HEK293T (cell line): ENCODE measurements at regions not wholly inside any gene's neighbourhood (a gene's known extent, or its start where the extent isn't known, plus 50 kb on each side); places are given as distances from the start of the nearest gene placed in this dataset.

Experiments
- ARNT ChIP-seq: fragments of 450-650 bp; IDR thresholded peaks from 2 replicates; pipeline ENCODE4 v1.6.1; 2017; ENCODE audit warnings: mild to moderate bottlenecking
- FOXA1 ChIP-seq: fragments of 450-650 bp; IDR thresholded peaks from 2 replicates; pipeline ENCODE4 v1.6.1; 2016; ENCODE audit warnings: mild to moderate bottlenecking
- FOXM1 ChIP-seq: fragments of 450-650 bp; IDR thresholded peaks from 2 replicates; pipeline ENCODE4 v1.6.1; 2017; ENCODE audit warnings: mild to moderate bottlenecking, borderline replicate concordance
- HDGF ChIP-seq: fragments of 450-650 bp; IDR thresholded peaks from 2 replicates; pipeline ENCODE4 v1.6.1; 2017; ENCODE audit warnings: antibody characterized with exemption, borderline replicate concordance
- LEF1 ChIP-seq: fragments of 450-650 bp; IDR thresholded peaks from 2 replicates; pipeline ENCODE4 v1.6.1; 2017; ENCODE audit warnings: mild to moderate bottlenecking, borderline replicate concordance
- NFRKB ChIP-seq: fragments of 450-650 bp; IDR thresholded peaks from 2 replicates; pipeline ENCODE4 v1.6.1; 2016; ENCODE audit warnings: mild to moderate bottlenecking, moderate library complexity
- SP1 ChIP-seq: fragments of 450-650 bp; IDR thresholded peaks from 2 replicates; pipeline ENCODE4 v1.6.1; 2017
- SUZ12 ChIP-seq: fragments of 450-650 bp; IDR thresholded peaks from 2 replicates; pipeline ENCODE4 v1.6.1; 2016; ENCODE audit warnings: mild to moderate bottlenecking
- TARDBP ChIP-seq: fragments of 450-650 bp; IDR thresholded peaks from 2 replicates; pipeline ENCODE4 v1.6.1; 2016

DNA sequence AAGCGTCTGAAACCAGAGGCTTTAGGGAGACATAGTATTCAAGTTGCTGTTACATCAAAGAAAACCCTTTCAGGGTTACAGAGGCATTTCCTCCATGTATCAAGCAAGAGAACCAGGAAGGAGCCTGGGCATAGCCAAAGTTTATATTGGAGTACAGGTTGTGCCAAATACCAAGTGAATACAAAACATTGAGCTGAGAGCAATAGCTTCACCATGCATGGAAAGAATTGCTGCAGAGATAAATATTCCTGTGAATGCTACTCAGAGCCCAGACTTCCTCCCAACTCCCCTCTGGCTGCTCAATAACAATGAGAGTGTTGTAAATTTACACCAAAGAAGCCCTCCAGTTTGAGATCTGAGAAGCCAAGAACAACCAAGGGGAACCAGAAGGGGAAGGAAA lies 618.9 kb downstream of the DHX35 start:
- TF ChIP-seq HDGF (no peak), FOXM1 (no peak), FOXA1 (no peak), NFRKB (no peak), SP1 (no peak), SUZ12 (no peak), ARNT (no peak), LEF1 (no peak), TARDBP (no peak)
